ENCODE measurements at regions not wholly inside any gene's neighbourhood (a gene's known extent, or its start where the extent isn't known, plus 50 kb on each side); places are given as distances from the start of the nearest gene placed in this dataset.

GRCh38 chr18:73544032-73544431 lies 603.6 kb downstream of the FBXO15 start:
- no peak for TF ChIP-seq CTCF (conservative IDR thresholded peaks at IDR 0.05 in 1 of 2, IDR thresholded peaks at IDR 0.05 in 1 of 2; ENCODE audit: low read depth in 1 of 2, low read length in 2 of 2)
- TF ChIP-seq EZH2 (IDR thresholded peaks at IDR 0.05; ENCODE audit: low read length, missing control alignments): no peak

All from fibroblast of lung (primary cell).